Stimulated activated CD4-positive, alpha-beta T cell treated with anti-CD3 and anti-CD28 coated beads, Interleukin-15, amount 100 ng/mL, for 24 hours (primary cell): ENCODE measurements at regions not wholly inside any gene's neighbourhood (a gene's known extent, or its start where the extent isn't known, plus 50 kb on each side); places are given as distances from the start of the nearest gene placed in this dataset.

Experiments used
- DNase-seq: peaks from one replicate; pipeline ENCODE4 v3.0.0-alpha.2; 2020

- no peak for DNase-seq
Measured at GRCh38 chr4:23741681-23742191, 148.1 kb downstream of the PPARGC1A start.

- DNase-seq: no peak
Measured at GRCh38 chr4:23737571-23737970, 152.3 kb downstream of the PPARGC1A start.

- DNase-seq: no peak
Measured at GRCh38 chr4:23736466-23736865, 153.4 kb downstream of the PPARGC1A start.

GRCh38 chr4:23734000-23734399 is 155.8 kb downstream of the PPARGC1A start:
- DNase-seq: no peak

GRCh38 chr4:23733476-23733875 is 156.4 kb downstream of the PPARGC1A start:
- DNase-seq: no peak

GRCh38 chr4:23730998-23731397 is 158.8 kb downstream of the PPARGC1A start:
- DNase-seq: no peak

GRCh38 chr4:23728971-23729370 is 160.9 kb downstream of the PPARGC1A start:
- no peak for DNase-seq

GRCh38 chr4:23728393-23728792 is 161.5 kb downstream of the PPARGC1A start:
- no peak for DNase-seq

GRCh38 chr4:23720556-23720955 is 169.3 kb downstream of the PPARGC1A start:
- no peak for DNase-seq

GRCh38 chr4:23718435-23718834 is 171.4 kb downstream of the PPARGC1A start:
- no peak for DNase-seq

- no peak for DNase-seq
Measured at GRCh38 chr4:23717528-23718248, 172.2 kb downstream of the PPARGC1A start.

- no peak for DNase-seq
Measured at GRCh38 chr4:23710298-23710697, 179.5 kb downstream of the PPARGC1A start.

GRCh38 chr4:23707652-23708026 is 182.2 kb downstream of the PPARGC1A start:
- no peak for DNase-seq

GRCh38 chr4:23706972-23707651 is 182.7 kb downstream of the PPARGC1A start:
- DNase-seq: no peak

- DNase-seq: no peak
Measured at GRCh38 chr4:23700197-23700596, 189.7 kb downstream of the PPARGC1A start.

GRCh38 chr4:23697722-23698121 is 192.1 kb downstream of the PPARGC1A start:
- no peak for DNase-seq

- DNase-seq: no peak
Measured at GRCh38 chr4:23697001-23697528, 192.8 kb downstream of the PPARGC1A start.

GRCh38 chr4:23686169-23686897 is 203.5 kb downstream of the PPARGC1A start:
- DNase-seq: no peak

- no peak for DNase-seq
Measured at GRCh38 chr4:23685471-23685870, 204.4 kb downstream of the PPARGC1A start.

GRCh38 chr4:23680671-23681518 is 209.0 kb downstream of the PPARGC1A start:
- DNase-seq: no peak

- DNase-seq: no peak
Measured at GRCh38 chr4:23674694-23675093, 215.2 kb downstream of the PPARGC1A start.

GRCh38 chr4:23667659-23668058 is 222.2 kb downstream of the PPARGC1A start:
- no peak for DNase-seq

- DNase-seq: no peak
Measured at GRCh38 chr4:23660865-23661264, 229.0 kb downstream of the PPARGC1A start.
